GM18505 (cell line): ENCODE measurements at regions not wholly inside any gene's neighbourhood (a gene's known extent, or its start where the extent isn't known, plus 50 kb on each side); places are given as distances from the start of the nearest gene placed in this dataset.
"Not testable (repeated sequence)": the region's sequence is repeated elsewhere in the genome, so short reads cannot be mapped to it uniquely, and the experiment has no call there.

Experiments
- ATAC-seq: cut with Tn5 transposase; IDR thresholded peaks from one replicate; pipeline ENCODE4 v1.9.1; 2021; ENCODE audit not compliant: unreplicated experiment
- POLR2A ChIP-seq: IDR thresholded peaks from 4 replicates; pipeline ENCODE4 v1.6.1; 2011; ENCODE audit warnings: borderline replicate concordance; ENCODE audit not compliant: insufficient read depth, insufficient read length; ENCODE audit errors: extremely low read depth

DNA sequence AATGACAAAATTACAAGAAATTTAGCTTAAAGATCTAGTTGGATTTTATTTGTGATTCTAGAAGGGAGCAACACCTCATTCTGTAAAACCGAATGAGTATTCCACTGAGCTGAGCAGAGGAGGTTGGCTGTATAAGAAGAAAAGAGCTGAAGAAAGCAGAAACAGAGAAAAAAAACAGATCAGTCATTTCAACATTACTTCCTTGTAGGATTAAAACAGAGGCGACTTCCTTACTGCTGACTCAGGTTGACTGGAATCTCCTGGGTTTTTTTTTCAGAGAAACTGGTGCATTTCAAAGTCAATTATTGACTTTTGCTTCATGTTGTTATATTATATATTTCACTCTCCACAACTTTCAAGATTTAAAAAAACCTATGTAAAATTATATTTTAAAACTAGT is 368.1 kb upstream of the UBE2E2 start:
- TF ChIP-seq POLR2A = no peak
- no peak for ATAC-seq

DNA sequence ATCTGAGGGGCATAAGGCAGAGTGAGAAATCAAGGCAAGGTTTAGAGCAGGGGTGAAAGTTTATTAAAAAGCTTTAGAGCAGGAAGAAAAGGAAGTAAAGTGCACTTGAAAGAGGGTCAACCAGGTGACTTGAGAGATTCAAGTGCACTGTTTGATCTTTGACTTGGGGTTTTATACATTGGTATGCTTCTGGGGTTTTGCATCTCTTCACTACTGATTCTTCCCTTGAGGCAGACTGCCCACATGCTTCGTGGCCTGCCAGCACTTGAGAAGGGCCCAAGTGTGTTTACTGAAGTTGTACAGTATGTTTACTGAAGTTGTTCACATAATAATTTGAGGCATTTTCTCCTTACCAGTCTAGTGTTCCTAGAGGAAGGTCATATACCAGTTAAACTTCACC is 367.0 kb upstream of the UBE2E2 start:
- no peak for ATAC-seq
- no peak for TF ChIP-seq POLR2A

DNA sequence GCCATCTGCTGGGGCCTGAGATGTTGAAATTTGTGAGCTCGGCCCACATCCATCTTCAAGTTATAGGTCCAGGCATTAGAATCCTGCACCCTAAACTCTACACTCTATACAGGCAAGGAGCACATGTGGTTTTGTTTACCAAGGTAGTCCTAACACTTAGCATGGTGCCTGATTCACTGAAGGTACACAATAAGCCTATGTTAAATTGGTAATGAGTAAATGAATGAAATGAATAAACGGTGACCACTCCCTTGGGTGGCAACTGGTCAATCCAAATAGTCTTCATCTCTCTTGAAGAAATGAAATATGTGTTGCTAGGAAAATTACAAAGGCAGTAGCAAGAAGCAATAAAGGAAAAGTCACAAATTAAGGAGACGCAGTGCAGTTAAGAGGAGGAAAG is 359.3 kb upstream of the UBE2E2 start:
- no peak for TF ChIP-seq POLR2A
- no peak for ATAC-seq

DNA sequence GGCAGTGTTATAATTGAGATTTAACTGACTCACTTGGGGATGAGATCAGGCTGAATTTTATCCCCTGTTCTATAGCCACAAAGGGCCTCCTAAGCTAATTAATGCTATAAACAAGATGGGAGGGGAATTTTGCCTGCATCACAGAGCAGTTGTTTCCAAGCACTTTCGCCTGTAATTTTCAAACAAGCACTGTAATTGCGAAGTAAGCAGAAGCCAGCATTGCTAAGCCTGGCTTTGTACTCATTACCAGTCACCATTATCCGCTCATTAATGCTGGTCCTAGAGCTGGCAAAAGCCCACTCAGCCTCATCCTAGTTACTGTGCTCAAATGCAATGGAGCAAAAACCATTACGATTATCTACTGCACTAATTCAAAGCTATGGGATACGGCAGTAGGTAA is 356.6 kb upstream of the UBE2E2 start:
- ATAC-seq = no peak
- no peak for TF ChIP-seq POLR2A

DNA sequence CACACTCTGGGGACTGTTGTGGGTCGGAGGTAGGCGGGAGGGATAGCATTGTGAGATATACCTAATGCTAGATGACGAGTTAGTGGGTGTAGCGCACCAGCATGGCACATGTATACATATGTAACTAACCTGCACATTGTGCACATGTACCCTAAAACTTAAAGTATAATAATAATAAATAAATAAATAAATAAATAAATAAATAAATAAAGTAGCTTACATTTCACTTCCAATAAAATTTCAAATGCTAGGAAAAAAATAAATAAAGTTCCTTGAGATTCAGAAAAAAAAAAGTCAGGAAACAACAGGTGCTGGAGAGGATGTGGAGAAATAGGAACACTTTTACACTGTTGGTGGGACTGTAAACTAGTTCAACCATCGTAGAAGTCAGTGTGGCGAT is 353.5 kb upstream of the UBE2E2 start:
- not testable (repeated sequence) for ATAC-seq

DNA sequence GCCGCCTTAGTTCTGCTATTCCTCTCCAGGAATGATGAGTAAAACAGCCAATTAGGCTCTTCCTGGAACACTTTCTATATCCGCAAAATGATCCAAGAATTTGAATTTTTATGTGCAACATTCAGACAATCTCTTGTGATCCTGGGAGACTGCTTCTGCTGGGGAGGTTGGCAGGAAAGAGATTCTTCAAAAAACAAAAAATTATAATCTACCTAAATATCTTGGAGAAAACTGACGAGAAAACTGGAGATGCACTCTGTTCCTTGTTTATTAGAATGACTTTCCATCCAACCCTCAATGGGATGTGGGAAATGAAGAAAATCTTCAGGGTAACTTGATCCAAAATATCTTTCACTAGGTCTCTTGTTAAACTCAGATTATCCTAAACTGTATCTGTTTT is 346.3 kb upstream of the UBE2E2 start:
- TF ChIP-seq POLR2A = no peak
- no peak for ATAC-seq

DNA sequence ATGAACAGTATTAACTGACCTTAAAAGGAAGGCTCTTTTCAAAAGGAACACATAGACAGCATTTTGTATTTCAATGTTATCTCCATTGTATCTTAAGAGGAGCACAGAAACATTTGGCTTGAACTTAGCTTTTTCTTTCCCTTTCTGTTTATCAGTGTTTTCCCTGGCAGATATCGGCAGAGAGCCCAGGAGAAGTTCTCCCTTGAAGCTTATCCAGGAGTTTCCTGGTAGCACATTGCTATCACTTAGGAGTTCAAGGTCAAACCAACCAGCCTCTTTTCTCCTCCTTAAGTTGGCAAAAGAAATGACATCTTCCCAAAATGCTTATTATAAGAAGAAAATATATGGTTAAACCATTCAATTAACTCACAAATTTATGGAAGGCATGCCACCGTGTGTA is 344.6 kb upstream of the UBE2E2 start:
- ATAC-seq = no peak
- no peak for TF ChIP-seq POLR2A

DNA sequence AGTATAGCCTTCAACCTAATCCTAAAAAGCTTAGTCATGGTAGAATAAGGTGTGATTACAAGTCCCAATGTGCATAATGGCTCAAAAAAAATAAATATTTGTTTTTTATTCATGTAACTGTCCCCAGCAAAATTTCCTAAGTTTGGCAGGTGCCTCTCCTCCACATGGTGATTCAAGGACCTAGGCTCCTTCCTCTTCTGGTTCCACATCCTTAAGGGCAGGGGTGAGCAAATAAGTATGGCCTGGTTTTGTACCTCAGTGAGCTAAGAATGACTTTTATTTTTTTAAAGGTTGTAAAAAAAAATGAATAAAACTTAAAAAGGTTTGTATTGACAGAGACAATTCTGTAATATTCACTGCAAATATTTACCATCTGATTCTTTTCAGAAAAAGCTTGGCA is 343.5 kb upstream of the UBE2E2 start:
- ATAC-seq = no peak
- no peak for TF ChIP-seq POLR2A

DNA sequence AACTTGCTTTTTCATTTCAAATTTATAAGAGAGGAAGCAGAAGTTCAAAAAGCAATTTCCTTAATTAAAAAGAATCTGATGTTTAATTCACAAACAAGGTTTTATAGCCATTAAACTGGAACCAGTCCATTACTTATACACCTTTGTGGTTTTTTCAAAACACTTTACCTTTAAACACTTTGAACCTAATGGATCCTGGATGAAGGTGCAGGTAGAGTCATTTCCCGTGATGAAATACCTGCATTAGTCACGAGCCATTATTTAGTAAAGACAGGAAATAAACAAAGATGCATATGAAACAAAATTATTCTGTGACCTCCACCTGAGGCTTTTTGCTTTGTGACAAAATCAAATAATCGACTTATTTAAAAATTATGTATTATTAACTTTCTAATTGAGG is 341.7 kb upstream of the UBE2E2 start:
- ATAC-seq = no peak
- no peak for TF ChIP-seq POLR2A

DNA sequence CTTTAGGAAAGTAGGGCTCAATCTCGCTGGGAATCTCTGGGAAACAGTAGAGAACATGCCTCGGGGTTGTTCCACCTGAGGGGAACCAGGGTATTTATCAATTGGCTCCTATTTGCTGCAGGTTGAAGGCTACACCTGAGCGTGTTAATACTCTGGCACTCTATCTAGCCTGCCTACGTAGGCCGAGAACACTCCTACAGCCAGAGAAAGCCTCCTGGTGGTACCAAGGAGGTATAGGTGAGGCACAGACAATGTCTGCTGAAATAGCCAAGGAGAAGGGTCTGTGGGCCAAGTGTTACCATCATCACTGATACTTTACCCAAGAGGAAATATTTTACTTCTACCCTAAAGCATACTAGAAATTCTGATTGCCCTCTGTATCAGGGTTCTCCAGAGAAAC is 341.0 kb upstream of the UBE2E2 start:
- ATAC-seq = no peak

DNA sequence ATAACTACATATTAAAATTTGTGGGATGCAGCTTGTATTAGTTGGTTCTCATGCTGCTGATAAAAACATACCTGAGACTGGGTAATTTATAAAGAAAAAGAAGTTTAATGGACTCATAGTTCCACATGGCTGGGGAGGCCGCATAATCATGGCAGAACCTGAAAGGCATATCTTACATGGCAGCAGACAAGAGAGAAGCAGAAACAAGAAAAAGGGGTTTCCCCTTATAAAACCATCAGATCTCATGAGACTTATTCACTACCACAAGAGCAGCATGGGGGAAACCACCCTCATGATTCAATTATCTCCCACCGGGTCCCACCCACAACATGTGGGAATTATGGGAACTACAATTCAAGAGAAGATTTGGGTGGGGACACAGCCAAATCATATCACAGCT is 320.3 kb upstream of the UBE2E2 start:
- not testable (repeated sequence) for ATAC-seq

More for the DNA sequence above, 341.0 kb upstream of the UBE2E2 start:
- no peak for TF ChIP-seq POLR2A

DNA sequence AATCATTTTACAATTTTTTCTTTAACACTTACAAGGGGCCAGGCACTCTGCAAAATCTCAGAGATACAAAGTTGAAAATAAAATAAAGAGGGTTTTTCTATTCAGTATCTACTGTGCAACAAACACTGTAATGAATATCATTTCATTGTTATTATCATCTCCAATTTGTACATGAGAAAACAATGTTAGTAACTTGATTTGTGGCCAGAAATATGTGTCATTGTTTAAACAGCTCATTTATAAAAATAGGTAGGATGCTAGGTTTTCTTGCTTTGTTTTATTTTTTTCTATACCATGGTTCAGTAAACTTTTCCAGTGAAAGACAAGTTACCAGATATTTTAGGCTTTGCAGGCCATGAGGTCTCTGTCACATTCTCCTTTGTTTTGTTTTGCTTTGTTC is 318.1 kb upstream of the UBE2E2 start:
- TF ChIP-seq POLR2A = no peak
- no peak for ATAC-seq

DNA sequence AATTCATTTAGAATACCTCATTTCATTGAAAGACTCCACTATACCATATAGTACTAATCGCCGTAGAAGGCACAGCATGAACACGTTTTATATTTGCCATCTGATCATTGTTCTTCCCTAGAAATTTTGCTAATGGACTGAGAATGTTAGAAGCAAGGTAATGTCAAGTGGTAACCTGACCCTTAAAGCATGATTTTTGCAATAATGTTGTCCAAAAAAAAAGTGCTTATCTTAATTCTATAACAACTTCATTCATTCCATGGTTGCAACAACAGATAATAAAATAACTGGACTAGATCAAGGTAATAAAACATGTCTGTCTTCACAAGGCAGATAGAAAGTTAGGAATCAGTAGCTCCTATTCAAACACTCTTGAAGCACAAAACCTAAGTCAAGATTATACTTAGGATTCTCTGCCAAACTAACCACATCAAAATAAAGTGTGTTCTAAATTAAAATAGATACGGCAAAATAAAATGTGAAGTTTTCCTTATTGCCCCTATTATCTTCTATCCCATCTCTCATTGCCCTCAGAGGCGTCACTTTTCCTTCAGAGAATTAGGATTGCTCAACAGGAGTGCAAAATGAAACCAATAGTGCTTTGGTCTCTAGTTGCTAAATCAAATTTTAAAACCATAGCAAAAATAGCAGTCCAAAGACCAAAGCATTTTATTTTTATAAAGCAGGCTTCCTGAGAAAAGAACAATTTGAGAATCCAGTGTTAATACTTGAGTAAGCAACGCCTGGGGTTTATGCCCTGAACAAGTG is 317.4 kb upstream of the UBE2E2 start:
- ATAC-seq = no peak

DNA sequence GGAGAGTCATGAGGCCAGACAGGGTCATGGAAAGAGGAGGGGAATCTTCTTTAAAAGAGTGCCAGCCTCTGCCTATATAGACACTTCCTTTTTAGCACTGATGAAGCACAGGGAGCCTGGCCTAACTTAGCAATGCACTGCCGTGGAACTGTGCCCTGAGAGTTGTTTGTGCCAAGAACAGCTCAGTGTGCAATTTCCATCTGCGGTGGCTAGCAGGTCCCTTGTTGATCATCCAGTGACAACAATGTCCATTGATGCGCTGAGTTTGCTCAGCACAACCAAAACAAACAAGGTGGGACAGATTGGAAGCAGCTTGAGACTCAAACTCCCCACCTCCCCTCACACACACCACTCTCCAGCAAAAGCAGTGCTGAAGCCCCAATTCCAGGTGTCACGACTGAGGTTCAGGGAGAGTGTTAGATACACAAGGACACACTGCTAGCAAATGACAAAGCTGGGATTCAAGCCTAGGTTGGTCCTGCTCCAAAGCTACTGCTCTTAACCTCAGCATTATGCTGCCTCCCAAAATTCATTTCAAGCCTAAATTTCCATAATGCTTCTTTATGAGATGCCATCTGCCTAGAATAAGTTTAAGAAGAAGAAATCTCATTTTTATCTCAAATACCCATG is 316.6 kb upstream of the UBE2E2 start:
- no peak for TF ChIP-seq POLR2A
- ATAC-seq = no peak

More for the DNA sequence above, 317.4 kb upstream of the UBE2E2 start:
- TF ChIP-seq POLR2A = no peak

DNA sequence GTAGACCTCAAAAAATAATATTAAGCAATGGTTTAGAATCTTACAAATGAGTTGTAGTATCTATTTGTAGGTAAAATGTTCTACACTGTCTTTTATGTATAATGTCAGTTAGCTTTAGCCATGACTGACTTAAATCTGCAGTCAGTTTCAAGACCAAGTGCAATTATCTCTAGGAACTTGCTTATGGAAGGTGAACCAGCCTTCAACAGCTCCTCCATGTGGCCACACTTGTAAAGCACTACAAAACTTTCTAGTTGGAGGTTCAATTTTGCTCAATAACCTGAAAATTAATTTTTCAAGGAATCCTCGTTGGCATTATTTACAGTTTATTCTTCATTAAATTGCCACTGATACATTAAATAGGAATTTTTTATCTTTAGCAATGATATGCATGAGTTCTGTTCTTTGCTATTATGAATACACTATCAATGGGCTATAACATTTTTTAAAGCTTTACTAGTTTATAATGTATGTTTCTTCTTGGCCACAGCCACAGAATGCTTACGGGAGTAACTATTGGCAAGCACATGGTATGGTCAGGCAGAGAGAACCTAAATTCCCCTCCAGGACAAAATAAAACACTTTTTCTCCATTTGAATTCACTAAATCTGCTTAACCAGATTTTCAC is 315.3 kb upstream of the UBE2E2 start:
- no peak for ATAC-seq
- TF ChIP-seq POLR2A = no peak

DNA sequence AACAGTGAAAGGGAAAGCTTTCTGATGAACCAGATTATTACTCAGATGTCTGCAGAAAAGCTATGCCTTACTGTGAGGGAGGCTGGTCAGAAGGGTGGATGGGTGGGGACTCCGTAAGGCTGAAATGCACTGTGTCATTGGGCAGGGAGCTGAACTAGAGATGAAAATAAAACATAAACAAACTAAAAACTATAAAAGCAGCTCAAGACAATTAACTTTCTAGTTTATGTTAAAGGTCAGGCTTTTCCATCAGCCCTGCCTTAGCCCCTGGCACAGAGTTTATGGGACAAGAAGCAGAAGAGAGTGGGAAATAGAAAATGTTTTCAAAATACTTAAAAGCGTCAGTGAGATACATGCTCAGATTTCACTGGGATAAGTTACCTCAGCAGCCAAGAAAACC is 310.0 kb upstream of the UBE2E2 start:
- ATAC-seq = no peak
- no peak for TF ChIP-seq POLR2A
